Fibroblast of skin of back (primary cell): ENCODE measurements at regions not wholly inside any gene's neighbourhood (a gene's known extent, or its start where the extent isn't known, plus 50 kb on each side); places are given as distances from the start of the nearest gene placed in this dataset.
"Not testable (repeated sequence)": the region's sequence is repeated elsewhere in the genome, so short reads cannot be mapped to it uniquely, and the experiment has no call there.

Source experiments
- DNase-seq: peaks from one replicate; pipeline ENCODE4 v3.0.0-alpha.2; 2013

DNA sequence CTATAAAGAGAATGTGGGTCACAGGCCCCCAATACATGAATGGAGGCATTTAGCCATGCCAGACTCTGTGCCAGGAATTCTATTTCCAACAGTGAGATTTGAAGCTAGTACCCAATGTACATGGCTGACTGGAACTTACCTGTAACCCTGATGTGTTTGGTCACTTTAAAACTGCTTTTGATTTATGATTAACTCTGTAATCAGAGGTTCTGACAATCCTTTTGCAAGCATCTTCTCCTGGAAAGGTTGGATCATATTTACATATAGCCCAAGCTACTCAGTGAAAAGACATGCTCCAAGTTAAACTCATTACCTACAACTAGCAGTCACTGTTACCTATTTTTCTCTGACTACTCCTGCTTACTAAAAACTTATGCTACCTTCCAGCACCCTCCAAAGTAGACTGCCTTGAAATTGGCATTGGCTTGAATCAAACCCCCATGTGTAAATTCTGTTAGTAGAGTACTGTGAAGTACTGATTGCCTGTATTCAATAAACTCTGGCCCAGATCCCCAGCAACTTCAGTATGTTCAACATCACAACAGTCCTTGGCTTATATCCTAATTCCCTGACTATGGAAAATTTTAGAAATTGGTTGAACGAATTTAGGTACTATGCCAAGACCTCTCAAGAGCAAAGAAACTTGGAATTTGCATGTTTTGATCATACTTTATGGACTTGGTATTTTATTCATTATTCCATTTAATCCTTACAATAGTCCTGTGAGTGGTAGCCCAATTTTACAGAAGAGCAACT lies 665.6 kb upstream of the NECTIN3 start:
- no peak for DNase-seq

DNA sequence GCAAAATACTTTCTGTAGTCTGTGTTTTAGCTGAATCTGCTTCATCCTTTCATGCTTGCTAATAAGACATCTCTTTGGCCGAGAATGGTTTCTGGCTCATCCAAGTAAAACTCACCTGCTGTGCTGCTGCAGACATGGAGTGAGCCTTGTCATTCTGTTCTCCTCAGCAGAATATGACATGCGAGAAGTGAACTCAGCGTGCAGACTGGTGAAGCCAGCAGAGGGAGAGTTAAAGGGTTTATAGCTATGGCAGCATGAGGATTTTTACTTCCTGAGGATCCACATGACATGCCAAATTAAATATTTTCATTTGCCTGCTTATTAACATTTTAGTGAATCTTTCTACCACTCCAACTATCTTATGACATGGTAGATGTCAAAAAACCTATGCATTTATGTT lies 658.4 kb upstream of the NECTIN3 start:
- peak; percentile 30 for DNase-seq

DNA sequence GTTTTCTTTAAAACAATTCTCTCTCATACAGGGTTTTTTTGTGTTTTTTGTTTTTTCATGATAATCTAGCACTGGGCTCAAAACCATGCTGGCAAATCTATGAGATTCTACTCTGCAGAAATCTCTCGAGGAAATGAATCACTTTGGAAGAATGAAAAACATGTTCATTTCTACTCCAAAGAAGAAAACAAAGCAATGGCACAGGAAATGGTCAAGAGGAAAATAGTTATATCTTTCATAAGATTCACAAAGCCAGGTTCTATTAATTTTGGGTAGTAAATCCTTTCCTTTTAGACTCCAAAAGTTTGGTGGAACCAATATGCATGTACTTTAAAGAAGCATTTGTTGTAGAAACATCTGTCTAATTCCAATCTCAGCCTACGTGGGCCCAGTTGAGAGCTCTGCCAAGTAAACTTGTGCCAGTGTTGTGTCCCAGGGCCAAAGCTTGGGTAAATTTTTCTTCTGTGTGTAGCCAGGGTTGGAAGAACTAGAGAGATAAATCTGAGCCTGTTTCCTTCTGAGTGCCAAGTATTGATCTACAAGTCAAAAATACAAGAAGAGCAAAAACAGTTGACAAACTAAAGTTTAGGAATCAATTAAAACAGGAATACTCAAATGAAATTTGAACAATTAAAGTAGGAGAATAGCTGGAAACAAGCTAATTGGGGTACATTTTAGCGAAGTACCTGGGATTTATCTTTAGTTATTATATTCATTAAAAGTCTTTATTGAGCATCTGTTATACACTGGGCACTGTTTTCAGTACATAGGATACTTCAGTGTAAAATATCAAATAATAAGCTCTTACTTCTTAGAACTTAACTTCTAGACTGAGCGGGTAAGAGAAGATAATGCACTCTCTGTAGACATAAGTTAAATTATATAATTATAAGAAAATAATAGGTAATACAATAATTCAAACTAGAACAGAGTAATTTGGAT lies 657.5 kb upstream of the NECTIN3 start:
- peak; percentile 91 for DNase-seq

DNA sequence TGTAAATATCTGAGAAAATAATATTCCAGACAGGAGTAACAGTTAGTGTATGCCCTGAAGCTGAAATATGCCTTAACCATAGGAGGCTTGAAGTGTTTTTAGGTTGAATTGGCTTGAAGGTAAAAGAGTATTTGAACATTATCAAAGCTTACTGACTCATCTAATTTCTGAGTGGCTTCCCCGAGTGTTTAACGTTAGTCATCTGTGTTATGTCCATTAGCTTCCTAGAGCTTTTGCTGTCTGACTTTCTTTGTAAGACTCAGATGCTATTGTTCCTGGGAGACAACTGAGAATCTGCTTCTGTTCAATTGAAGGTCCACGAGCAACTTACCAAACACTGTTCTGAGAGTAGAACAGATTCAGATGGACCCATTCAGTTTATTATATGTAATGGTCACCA lies 656.8 kb upstream of the NECTIN3 start:
- peak; percentile 84 for DNase-seq

DNA sequence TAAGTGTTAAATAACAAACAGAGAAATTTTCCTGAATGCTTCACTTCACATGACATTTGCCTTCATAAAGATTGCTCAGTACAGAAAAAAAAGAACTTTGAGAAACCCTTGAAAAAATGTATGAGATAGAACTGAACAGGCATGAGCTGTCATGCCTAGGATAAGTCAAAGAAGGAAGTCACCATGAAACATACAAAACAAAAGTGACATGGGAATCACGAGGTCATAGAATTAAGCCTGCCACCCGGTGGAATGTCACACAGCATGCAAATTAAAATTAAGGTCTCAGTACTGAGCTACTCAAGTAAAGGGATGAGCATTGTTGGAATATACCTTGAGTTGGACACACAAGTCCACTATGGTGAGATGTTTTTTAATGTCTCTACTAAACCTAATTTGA lies 652.5 kb upstream of the NECTIN3 start:
- peak; percentile 36 for DNase-seq

DNA sequence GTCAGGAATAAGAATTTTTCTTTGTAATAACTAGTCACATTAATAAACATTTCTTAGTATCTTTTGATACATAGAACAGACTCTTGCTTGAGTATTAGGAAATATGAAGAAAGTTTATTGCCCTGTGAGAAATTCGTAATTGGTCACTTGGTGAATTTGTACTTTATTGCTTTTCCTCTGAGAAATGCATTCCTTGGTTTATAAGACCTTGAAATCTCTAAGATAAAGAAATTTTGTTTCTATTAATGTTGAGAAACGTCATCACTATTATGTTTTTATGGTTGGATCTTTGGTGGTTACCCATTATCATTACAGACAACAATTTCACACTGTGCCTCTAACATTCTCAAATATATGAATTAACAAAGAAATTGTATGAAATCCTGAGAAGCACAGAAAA lies 652.0 kb upstream of the NECTIN3 start:
- DNase-seq: no peak

DNA sequence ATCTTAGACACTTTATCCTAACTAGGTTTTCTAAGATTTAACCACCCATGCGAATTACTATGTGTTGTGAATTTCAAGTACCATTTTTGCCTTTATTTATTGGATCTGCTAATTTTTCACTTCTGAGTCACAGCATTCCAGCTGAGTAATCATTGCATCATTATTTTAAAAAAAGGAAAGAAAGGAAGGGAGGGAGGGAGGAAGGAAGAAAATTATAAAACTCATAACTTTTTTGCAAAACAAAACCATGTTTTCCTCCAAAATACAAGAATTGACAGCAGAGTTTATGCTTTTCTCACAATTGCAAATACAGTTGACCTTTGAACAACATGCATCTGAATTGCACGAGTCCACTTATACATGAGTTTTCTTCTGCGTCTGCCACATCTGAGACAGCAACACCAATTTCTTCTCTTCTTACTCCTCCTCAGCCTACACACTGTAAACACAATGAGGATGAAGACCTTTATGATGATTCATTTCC lies 651.4 kb upstream of the NECTIN3 start:
- peak; percentile 90 for DNase-seq

DNA sequence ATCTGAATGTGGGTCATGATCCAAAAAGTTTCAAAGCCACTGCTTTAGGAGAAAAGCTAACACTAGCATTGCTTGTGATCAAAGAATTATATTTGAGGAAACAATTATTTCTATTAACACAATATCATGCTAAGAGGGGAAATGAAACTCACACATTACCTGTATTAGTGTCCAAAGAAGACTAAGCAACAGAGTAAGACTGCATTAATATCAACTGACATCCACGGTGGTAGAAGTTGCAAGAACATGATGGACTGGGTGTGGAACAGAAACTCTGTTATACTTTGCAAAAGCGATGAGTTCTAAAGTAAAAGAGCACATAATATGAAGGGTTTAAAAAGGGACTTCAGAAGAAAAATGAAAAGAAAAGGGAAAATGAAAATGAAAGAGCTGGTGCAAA lies 648.3 kb upstream of the NECTIN3 start:
- no peak for DNase-seq

DNA sequence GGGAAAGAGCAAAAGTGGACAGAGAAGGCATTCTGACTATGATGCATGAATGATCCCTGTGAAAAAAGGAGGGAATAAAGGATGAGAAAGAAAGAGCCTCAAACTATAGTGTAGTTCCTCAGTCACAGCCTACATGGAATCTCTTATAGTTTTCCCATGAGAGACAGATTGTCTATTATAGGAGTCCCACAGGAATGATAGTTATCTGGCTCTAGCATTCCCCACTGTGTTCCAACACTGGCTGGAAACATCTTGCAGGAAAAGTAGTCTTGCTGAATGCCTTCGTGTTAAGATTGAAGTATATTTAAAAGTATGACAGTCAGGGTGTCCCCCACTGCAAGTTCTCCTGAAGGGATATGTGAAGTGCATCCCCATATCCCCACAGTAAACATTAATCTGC lies 641.5 kb upstream of the NECTIN3 start:
- DNase-seq: peak; percentile 82

DNA sequence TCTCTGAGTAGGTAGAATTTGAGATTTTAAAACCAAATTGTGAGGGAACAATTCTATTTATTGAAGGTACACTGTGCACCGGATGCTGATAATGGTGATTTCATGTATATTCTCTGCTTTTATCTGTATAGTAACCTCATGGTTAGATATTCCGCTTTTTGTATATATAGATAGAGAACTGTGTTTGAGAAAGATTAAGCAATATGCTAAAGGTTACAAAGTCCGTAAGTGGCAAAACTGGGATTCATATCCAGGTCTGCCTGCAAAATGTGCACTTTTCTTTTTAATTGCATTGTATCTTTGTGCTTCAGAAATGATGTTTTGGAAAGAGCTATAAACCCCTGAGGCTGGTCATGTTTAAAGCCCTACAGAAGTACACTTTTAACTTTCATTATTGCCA lies 635.4 kb upstream of the NECTIN3 start:
- no peak for DNase-seq

DNA sequence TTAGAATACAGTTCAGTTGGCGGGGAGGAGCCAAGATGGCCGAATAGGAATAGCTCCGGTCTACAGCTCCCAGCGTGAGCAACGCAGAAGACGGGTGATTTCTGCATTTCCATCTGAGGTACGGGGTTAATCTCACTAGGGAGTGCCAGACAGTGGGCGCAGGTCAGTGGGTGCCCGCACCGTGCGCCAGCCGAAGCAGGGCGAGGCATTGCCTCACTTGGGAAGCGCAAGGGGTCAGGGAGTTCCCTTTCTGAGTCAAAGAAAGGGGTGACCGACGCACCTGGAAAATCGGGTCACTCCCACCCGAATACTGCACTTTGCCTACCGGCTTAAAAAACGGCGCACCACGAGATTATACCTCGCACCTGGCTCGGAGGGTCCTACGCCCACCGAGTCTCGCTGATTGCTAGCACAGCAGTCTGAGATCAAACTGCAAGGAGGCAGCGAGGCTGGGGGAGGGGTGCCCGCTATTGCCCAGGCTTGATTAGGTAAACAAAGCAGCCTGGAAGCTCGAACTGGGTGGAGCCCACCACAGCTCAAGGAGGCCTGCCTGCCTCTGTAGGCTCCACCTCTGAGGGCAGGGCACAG lies 631.5 kb upstream of the NECTIN3 start:
- not testable (repeated sequence) for DNase-seq

DNA sequence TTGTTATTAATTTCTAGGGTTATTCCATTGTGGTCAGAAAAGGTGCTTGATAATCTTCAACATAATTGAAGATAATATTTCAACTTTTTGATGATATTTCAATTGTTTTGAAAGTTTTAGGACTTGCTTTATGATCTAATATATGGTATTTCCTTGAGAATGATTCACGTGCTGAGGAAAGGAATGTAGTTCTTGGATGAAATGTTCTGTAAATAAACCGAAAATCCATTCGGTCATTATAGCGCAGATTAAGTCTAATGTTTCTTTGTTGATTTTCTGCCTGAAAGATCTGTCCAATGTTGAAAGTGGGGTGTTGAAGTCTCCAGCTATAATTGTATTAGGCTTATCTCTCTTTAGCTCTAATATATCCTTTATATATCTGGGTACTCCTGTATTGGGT lies 617.5 kb upstream of the NECTIN3 start:
- DNase-seq: peak; percentile 21

DNA sequence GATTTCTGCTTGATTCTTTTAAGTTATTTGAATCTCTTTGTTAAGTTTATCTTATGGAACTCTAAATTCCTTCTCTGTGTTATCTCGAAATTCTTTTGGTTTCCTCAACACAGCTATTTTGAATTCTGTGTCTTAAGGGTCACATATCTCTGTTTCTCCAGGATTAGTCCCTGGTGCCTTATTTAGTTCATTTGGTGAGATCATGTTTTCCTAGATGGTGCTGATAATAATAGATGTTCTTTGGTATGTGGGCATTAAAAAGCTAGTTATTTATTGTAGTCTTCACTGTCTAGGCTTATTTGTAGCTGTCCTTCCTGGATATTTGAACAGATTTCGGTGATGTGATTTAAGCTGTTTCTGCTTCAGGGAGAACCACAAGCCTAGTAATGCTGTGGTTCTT lies 615.6 kb upstream of the NECTIN3 start:
- peak; percentile 27 for DNase-seq

DNA sequence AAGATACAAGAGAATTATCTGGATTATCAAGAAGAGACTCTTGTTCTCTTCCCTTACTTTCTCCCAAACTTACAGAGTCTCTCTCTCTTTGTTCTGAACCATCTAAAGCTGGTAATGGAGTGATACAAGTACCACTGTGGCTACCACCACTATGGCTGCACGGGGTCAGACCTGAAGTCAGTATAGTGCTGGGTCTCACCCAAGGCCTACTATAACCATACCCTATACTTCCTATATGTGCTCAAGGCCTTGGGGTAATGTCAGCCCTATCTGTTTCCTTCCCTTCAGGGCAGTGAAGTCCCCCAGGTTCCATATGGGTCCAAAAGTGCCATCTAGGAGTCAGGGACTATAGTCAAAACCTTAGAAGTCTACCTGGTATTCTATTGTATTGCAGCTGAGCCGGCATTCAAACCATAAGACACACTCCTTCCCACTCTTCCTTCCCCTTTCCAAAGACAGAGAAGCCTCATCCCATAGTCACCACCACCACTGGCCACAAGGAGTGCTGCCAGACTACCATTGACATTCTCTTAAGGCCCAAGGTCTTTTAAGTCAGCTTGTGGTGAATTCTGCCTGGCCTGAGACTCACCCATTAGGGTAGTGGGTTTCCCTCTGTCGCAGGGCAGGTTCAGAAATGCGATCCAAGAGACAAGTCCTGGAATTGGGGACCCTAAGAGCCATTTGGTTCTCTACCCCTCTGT lies 615.0 kb upstream of the NECTIN3 start:
- no peak for DNase-seq

DNA sequence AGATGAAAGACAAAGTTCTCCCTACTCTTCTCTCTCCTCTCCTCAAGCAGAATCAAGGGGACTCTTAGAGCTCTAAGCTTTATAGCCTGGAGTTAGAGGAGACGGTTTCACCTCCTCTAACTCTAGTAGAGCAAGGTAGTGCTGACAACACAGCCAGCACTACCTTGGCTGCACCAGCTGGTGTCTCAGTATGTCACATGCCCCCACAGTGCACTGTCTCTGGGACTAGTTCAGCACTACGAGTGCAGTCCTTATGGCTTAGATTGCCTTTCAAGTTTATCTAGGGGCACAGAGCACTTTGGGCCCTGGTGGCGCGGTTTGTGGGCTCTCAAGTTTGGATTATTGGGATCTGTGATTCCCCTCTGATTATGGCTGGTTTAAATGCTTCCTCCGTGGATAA lies 614.1 kb upstream of the NECTIN3 start:
- no peak for DNase-seq

DNA sequence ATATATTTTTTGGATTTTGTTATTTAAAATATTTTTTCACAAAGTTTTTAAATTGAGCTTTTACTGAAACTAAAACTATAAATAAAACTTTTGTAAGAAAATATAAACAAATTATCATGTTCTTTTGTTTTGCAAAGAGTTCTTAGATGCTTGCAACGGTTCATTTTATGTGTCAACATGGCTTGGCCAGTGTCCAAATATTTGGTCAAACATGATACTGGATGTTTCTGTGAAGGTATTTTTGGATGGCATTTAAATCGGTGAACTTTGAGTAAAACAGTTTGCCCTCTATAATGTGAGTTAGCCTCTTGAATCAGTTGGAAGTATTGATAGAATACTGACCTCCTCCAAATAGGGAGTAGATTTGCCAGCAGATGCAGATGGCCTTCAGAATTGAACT lies 612.6 kb upstream of the NECTIN3 start:
- peak; percentile 4 for DNase-seq

DNA sequence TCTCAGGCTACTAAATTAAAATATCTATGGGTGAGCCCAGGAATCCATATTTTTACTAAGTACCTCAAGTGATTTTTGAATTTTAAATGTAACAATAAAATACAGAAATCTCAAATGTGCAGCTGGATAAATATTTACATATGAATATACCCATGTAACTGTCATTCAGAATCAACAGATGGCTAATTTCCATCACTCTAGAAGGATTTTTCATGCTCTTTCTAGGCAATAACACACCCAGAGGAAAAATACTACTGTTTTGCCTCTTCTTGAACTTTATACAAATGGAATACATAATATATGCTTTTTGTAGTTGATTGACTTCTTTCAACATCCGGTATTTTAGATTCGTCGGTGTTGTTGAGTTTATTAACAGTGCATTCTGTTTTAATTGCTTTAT lies 601.3 kb upstream of the NECTIN3 start:
- no peak for DNase-seq

DNA sequence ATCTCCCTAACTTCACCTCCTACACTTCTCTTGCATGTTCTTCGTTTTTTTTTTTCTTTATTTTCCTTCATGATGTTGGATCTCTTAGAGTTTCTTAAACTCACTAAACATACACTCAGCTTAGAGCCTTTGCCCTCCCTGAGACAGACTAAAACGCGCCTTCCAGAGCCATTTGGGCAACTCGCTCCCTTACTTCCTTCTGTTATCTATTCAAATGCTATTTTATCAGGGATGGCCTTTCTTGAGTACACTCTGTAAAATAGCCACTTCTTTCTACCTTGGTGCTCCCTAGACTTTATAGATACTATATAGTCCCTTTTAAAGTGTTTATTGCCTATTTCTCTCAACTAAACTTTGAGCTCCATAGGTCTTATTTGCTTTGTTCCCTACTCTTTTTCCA lies 598.2 kb upstream of the NECTIN3 start:
- no peak for DNase-seq

DNA sequence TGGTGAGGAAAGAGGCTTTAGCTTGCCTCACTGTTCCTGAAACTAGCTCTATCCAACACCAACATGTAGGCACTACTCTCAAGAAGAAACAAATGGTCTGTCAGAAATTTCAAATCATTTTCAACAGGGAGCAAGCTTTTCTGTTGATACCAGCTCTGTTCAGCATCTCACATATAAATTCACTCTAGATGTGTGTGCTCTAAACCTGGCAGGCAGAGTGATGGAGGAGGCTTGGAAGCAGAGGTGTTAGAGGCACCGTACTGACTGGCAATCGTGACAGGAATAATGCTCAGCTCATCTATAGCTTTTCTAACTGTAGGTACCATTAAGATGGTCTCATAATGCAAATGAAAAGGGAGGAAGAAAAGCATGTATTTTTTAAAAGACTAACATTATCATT lies 597.2 kb upstream of the NECTIN3 start:
- no peak for DNase-seq

DNA sequence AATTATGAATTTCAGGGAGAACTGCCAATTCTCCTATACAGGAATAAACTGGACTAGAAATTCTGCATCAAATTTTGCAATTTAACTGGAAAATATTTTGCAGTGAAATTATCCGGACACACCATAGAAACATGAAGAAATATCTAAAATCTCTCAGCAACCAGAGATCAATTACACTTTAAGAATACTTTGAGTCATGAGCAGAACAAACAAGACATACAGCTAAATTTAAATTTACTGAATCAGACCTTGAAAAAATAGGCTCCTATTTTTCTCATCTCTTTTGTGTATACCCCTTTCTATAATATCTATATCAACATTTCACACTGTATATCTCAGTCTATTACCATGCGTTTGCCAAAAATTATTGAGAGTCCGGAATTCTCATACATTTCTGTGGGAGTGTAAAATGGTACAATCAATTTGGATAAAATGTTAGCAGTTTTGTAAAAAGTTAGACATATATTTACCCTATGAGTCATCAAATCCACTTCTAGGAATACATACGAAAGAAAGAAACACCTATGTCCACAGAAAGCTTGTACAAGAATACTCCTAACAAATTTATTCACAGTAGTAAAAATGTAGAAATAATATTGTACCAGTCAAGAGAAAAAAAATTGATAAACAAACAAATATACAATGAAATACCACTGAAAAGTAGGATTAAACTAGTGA lies 593.1 kb upstream of the NECTIN3 start:
- no peak for DNase-seq

DNA sequence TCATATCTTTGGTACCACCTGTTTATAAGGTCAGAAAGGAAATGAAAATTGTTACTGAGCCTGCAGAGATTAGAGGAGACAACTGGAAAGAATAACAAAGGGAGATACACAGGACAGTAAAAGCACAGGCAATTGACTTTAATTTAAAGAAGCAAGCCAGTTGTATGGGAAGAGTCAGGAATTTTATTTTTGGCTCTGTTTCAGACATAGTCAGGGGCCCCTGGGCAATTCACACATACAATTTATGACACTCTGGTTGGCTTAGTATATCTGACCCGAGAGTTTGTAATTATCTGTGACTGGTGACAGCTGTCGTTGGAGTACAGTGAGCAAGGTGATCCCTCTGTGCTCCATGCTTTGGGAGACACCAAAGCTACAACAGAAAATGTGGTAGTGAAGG lies 591.9 kb upstream of the NECTIN3 start:
- DNase-seq: no peak

DNA sequence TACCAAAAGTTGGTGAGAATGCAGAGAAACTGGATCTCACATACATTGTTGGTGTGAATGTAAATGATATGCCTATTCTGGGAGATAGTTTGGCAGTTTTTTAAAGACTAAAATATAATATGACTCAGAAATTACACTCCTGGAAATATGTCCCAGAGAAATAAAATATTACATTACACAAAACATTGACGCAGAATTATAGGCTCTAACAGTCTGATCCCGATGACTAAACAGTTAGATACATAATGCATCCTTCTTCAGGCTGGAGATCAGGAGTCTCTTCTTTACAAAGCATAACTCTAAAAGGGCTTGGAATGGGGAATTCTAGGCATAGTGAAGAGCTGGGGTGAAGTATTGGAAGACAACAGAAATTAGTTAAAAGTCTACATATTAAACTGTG lies 586.2 kb upstream of the NECTIN3 start:
- DNase-seq: peak; percentile 8
